PC-3 (cell line): ENCODE measurements at regions not wholly inside any gene's neighbourhood (a gene's known extent, or its start where the extent isn't known, plus 50 kb on each side); places are given as distances from the start of the nearest gene placed in this dataset.

Experiments
- CTCF ChIP-seq: fragments of 300-600 bp; sonication (generic); conservative IDR thresholded peaks from 2 replicates; pipeline ENCODE4 v1.5.1; 2017; ENCODE audit warnings: antibody characterized with exemption, low read depth, mild to moderate bottlenecking, low read length
- EZH2phosphoT487 ChIP-seq: fragments of 300-600 bp; sonication (generic); IDR thresholded peaks from 2 replicates; pipeline ENCODE4 v1.6.1; 2018; ENCODE audit warnings: mild to moderate bottlenecking, antibody characterized with exemption, low read length, borderline replicate concordance

GRCh38 chr5:124658867-124659557, 87.4 kb downstream of the ZNF608 start:
- TF ChIP-seq CTCF (no peak), EZH2phosphoT487 (no peak)
